Activated CD8-positive, alpha-beta T cell treated with anti-CD3 and anti-CD28 coated beads for 36 hours (primary cell): ENCODE measurements at regions not wholly inside any gene's neighbourhood (a gene's known extent, or its start where the extent isn't known, plus 50 kb on each side); places are given as distances from the start of the nearest gene placed in this dataset.

Source experiments
- ATAC-seq: fragments of 200-7000 bp; cut with Tn5 transposase; one replicate; pipeline ENCODE4 v1.10.0; 2021; ENCODE audit warnings: mild to moderate bottlenecking, moderate library complexity
- CTCF ChIA-PET: fragments of 350-600 bp; sonication (Branson Sonifier 250); formaldehyde crosslinking; loops from one replicate; lab custom pipeline; 2021; ENCODE audit warnings: antibody characterized with exemption; lab: Charles Lee
- POLR2A ChIA-PET: fragments of 350-600 bp; sonication (Branson Sonifier 250); formaldehyde crosslinking; loops from one replicate; lab custom pipeline; 2021; ENCODE audit warnings: antibody characterized with exemption; lab: Charles Lee
- DNase-seq: peaks from one replicate; pipeline ENCODE4 v3.0.0-alpha.2; 2020
- H3K27ac Mint-ChIP-seq: one replicate; pipeline ENCODE4 v1.8.0; 2021; ENCODE audit warnings: mild to moderate bottlenecking, mixed read lengths
- H3K27me3 Mint-ChIP-seq: one replicate; pipeline ENCODE4 v1.8.0; 2021; ENCODE audit warnings: mixed read lengths
- H3K36me3 Mint-ChIP-seq: one replicate; pipeline ENCODE4 v1.8.0; 2021; ENCODE audit warnings: low read depth, mixed read lengths
- H3K4me1 Mint-ChIP-seq: one replicate; pipeline ENCODE4 v1.8.0; 2021; ENCODE audit warnings: low read depth, mixed read lengths
- H3K4me3 Mint-ChIP-seq: one replicate; pipeline ENCODE4 v1.8.0; 2021; ENCODE audit warnings: mild to moderate bottlenecking, moderate library complexity, mixed read lengths
- H3K9me3 Mint-ChIP-seq: one replicate; pipeline ENCODE4 v1.8.0; 2021; ENCODE audit warnings: mixed read lengths
- intact Hi-C: fragments of 100-400 bp; cut with micrococcal nuclease; formaldehyde crosslinking; loops from one replicate; pipeline ENCODE4 v1.10.0; 2022
- TF ChIP-seq, protein P1 (sequence below): fragments of 200-600 bp; IDR thresholded peaks from one replicate; pipeline ENCODE4 v1.8.0; 2022; ENCODE audit warnings: antibody characterized with exemption, mild to moderate bottlenecking

DNA sequence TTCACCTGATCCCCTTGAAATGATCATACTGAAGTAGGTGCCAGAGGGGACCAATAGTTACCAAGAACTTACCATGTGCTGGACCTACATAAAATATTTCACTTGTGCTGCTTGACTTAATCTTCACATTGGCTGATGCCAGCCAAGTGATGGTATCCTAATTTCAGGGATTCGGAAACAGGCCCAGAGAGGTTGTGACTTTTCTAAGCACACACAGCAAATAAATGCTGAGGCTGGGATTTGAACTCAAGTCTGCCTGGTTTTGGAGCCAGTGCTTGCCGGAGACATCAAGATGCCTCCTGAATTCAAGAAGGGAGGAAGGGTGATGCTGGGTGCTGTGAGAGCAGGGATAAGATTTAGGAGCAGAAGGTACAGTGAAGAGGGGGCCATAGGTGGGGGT is 173.5 kb upstream of the LHX5 start:
- intact Hi-C loops: no loop called here
- POLR2A ChIA-PET: no interaction called here
- Mint-ChIP-seq H3K36me3 (no peaks in the 10 kb centered on the region), H3K9me3 (no peaks in the 10 kb centered on the region), H3K27me3 (peaks cover 44% of the 10 kb centered on the region), H3K27ac (no peak overlapping the region), H3K4me3 (no peak overlapping the region), H3K4me1 (no peaks in the 10 kb centered on the region)
- ATAC-seq (no peak), DNase-seq (no peak)
- CTCF ChIA-PET: no interaction called here
- TF ChIP-seq, protein P1, sequence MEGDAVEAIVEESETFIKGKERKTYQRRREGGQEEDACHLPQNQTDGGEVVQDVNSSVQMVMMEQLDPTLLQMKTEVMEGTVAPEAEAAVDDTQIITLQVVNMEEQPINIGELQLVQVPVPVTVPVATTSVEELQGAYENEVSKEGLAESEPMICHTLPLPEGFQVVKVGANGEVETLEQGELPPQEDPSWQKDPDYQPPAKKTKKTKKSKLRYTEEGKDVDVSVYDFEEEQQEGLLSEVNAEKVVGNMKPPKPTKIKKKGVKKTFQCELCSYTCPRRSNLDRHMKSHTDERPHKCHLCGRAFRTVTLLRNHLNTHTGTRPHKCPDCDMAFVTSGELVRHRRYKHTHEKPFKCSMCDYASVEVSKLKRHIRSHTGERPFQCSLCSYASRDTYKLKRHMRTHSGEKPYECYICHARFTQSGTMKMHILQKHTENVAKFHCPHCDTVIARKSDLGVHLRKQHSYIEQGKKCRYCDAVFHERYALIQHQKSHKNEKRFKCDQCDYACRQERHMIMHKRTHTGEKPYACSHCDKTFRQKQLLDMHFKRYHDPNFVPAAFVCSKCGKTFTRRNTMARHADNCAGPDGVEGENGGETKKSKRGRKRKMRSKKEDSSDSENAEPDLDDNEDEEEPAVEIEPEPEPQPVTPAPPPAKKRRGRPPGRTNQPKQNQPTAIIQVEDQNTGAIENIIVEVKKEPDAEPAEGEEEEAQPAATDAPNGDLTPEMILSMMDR: no peak

DNA sequence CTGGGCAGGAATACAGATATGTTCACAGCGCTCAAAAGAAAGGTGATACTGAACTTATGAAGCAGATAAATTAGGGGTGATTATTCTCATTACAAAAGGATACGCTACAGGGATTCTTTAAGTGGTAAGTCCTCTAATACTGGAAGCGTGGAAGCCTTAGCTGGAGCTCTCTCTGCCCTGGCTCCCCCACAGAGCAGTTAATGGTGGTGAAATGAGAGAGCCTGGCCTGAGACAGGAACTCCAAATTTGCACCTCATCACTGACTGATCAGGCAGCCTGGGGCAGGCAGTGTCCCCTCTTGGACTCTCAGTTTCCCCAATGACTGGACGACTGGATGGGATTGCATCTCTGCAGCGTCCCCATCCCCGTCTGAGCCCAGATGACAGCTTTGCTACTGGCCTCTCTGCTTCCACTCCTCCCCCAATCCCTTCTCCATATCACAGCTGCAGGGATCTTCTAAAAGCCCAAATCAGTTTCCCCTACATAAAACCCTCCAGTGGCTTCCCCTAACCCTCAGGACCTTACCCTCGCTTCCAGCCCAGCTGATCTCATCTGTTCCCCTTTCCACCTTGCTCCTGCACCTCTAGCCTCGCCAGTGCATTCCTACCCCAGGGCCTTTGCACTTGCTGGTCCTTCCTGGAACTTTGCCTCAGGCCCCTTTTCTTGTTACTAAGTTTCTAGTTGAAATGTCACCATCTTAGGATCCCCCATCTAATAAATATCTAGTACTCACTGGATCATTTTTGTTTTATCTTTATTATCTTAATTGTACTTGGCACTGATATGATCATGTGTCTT is 171.7 kb upstream of the LHX5 start:
- Mint-ChIP-seq H3K27me3 (peaks cover 50% of the 10 kb centered on the region), H3K36me3 (no peaks in the 10 kb centered on the region), H3K27ac (no peak overlapping the region), H3K4me1 (no peaks in the 10 kb centered on the region), H3K4me3 (no peak overlapping the region), H3K9me3 (no peaks in the 10 kb centered on the region)
- DNase-seq (no peak), ATAC-seq (no peak)
- intact Hi-C loops: no loop called here
- POLR2A ChIA-PET: no interaction called here
- TF ChIP-seq, protein P1: no peak
- CTCF ChIA-PET: no interaction called here

DNA sequence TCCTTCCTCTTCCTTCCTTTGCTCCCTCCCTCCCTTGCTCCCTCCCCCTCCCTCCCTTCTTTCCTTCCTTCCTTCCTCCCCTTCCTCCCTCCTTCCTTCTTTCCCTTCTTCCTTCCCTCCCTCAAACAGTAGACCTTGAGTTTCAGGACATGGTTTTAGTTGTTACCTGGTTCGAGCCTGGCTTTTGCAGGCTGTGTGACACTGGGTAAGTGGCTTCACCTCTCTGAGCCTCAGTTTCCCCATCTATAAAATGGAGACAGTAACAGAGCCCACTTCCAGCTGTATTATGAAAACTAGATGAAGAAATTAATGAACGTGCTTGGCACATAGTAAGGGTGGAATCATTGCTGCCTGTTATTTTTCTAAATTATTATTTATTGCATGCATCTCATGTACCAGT is 171.0 kb upstream of the LHX5 start:
- H3K27ac Mint-ChIP-seq: no peak overlapping the region
- H3K4me1 Mint-ChIP-seq: no peaks in the 10 kb centered on the region
- ChIA-PET POLR2A (no interaction called here), CTCF (no interaction called here)
- peaks cover 51% of the 10 kb centered on the region for H3K27me3 Mint-ChIP-seq
- ATAC-seq: no peak
- TF ChIP-seq, protein P1: no peak
- H3K36me3 Mint-ChIP-seq: no peaks in the 10 kb centered on the region
- H3K4me3 Mint-ChIP-seq: no peak overlapping the region
- no peaks in the 10 kb centered on the region for H3K9me3 Mint-ChIP-seq
- intact Hi-C loops: no loop called here
- no peak for DNase-seq

DNA sequence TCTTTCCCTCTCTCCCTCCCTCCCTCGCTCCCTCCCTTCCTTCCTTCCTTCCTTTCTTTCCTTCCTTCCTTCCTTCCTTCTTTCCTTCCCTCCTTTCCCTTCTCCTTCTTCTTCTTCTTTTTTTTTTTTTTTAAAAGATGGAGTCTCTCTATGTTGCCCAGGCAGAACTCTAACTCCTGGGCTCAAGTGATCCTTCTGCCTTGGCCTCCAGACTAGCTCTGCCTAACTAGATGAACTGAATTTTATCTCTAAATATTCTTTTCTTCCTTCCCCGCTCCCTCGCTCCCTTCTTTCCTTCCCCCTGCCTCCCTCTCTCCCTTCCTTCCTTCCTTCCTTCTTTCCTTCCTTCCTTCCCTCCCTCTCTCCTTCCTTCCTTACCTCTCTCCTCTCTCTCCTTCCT is 170.5 kb upstream of the LHX5 start:
- DNase-seq (no peak), ATAC-seq (no peak)
- intact Hi-C loops: no loop called here
- Mint-ChIP-seq H3K9me3 (no peaks in the 10 kb centered on the region), H3K4me3 (no peak overlapping the region), H3K27ac (no peak overlapping the region), H3K27me3 (peaks cover 49% of the 10 kb centered on the region), H3K4me1 (no peaks in the 10 kb centered on the region), H3K36me3 (no peaks in the 10 kb centered on the region)
- ChIA-PET POLR2A (no interaction called here), CTCF (no interaction called here)
- TF ChIP-seq, protein P1: no peak

DNA sequence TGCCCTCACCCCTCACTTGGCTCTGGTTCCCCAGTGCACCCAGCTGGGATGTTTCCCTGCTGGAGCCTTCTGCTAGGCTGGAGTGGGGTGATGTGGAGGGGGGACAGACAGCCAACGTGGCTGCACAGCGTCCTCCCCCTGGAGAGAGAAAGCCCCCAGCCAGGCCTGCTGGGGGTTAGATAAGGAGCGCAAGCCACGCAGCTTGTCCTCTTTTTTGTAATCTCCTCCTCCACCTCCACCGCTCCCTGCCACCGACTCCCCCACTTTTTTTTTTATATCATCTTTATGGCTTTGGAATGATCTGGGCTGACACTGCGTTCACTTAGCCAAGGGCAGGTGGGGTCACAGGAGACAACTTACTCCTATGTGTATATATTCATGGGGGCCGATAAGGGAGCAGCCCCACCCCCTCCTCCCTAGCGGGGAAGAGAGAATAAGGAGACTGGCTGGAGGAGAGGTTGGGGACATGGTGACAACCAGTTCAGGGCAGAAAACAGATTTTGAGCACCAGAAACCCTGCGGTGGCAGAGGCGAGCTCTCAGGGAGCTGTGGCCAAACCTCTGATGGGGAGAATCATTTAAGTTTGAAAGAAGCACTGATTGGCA is 169.9 kb upstream of the LHX5 start:
- no peak for ATAC-seq
- POLR2A ChIA-PET: no interaction called here
- no peak overlapping the region for H3K4me3 Mint-ChIP-seq
- no peaks in the 10 kb centered on the region for H3K36me3 Mint-ChIP-seq
- no peak overlapping the region for H3K27ac Mint-ChIP-seq
- CTCF ChIA-PET: no interaction called here
- no peaks in the 10 kb centered on the region for H3K4me1 Mint-ChIP-seq
- peaks cover 42% of the 10 kb centered on the region for H3K27me3 Mint-ChIP-seq
- intact Hi-C loops: no loop called here
- TF ChIP-seq, protein P1: no peak
- no peaks in the 10 kb centered on the region for H3K9me3 Mint-ChIP-seq
- no peak for DNase-seq
